DND-41 (cell line): ENCODE measurements at regions not wholly inside any gene's neighbourhood (a gene's known extent, or its start where the extent isn't known, plus 50 kb on each side); places are given as distances from the start of the nearest gene placed in this dataset.

Source experiments
- EZH2 ChIP-seq: IDR thresholded peaks from 3 replicates; pipeline ENCODE4 v1.6.1; 2012; ENCODE audit warnings: borderline replicate concordance, low read depth, mild to moderate bottlenecking, moderate library complexity, low read length, inconsistent platforms; ENCODE audit not compliant: severe bottlenecking
- TF ChIP-seq, protein P1 (sequence below): IDR thresholded peaks from 2 replicates; pipeline ENCODE4 v1.5.1; 2012; ENCODE audit warnings: borderline replicate concordance, low read length, moderate library complexity, mild to moderate bottlenecking; ENCODE audit not compliant: poor library complexity, severe bottlenecking; ENCODE audit errors: extremely low read depth

DNA sequence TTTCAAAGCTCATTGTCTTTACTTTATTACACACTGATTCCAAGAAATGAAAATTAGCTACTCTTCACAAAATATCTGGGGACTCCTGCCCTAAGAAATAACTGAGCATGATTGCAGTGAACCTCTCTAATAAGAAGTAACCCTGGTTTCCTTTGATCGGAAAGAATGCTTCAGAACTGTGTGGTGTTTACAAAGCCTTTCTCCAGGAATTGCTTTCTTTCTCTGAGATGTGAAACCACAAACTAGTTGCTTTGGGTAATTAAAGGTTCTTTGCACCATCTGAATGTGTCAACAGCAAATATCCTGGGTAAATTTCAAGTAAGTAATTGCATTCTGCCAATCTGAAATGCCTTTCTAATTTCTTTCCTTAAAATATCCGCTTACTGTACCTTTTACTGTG is 292.9 kb upstream of the SLIT2 start:
- TF ChIP-seq, protein P1, sequence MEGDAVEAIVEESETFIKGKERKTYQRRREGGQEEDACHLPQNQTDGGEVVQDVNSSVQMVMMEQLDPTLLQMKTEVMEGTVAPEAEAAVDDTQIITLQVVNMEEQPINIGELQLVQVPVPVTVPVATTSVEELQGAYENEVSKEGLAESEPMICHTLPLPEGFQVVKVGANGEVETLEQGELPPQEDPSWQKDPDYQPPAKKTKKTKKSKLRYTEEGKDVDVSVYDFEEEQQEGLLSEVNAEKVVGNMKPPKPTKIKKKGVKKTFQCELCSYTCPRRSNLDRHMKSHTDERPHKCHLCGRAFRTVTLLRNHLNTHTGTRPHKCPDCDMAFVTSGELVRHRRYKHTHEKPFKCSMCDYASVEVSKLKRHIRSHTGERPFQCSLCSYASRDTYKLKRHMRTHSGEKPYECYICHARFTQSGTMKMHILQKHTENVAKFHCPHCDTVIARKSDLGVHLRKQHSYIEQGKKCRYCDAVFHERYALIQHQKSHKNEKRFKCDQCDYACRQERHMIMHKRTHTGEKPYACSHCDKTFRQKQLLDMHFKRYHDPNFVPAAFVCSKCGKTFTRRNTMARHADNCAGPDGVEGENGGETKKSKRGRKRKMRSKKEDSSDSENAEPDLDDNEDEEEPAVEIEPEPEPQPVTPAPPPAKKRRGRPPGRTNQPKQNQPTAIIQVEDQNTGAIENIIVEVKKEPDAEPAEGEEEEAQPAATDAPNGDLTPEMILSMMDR = no peak
- TF ChIP-seq EZH2 = no peak
